NCI-H2196 treated with DMSO at 0.1 percent for 48 hours (cell line): ENCODE measurements at regions not wholly inside any gene's neighbourhood (a gene's known extent, or its start where the extent isn't known, plus 50 kb on each side); places are given as distances from the start of the nearest gene placed in this dataset.
"Not testable (repeated sequence)": the region's sequence is repeated elsewhere in the genome, so short reads cannot be mapped to it uniquely, and the experiment has no call there.

Source experiments
- DNase-seq: peaks from one replicate; lab custom pipeline; 2025; ENCODE audit not compliant: unreplicated experiment; lab: John Stamatoyannopoulos, UW

DNA sequence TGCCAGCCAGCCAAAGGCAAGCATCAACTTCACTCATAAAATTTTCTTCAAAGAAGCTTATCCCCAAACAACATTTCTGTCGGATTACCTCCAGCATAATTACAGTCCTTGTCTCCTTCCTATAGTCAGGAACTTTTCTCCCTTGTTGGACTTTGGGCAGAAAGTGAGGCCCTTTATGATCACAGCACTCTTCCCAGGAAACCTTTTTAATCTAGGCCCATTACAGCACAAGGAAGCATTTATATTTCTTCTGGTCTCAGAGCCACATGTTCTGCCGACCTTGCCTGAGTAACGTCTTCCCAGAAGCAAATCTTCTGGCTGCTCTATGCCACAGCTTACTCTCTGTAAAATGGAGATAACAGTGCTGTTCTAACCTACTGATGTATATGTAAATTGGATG, 437.2 kb upstream of the SLC35B3 start:
- DNase-seq: no peak

GRCh38 chr6:8865451-8865850, 430.1 kb upstream of the SLC35B3 start:
- no peak for DNase-seq

DNA sequence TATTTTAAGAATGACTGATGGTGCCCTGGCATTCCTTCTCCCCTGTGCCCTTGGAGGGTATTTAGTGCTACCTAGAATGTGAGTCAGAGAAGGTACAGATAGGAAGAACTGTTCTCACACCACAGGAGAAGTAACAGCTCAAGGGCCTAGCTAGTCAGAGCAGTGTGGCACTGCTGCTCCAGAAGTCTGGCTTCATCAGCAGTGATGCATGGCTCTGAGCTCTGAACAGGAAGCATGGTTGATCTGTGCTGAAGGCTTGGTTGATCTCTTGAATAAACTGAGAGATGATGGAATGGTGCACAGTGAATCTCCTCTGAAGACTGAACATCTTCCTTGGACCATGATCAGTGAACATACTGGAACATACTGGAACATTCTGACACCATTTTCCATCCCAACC, 425.3 kb upstream of the SLC35B3 start:
- DNase-seq: no peak

DNA sequence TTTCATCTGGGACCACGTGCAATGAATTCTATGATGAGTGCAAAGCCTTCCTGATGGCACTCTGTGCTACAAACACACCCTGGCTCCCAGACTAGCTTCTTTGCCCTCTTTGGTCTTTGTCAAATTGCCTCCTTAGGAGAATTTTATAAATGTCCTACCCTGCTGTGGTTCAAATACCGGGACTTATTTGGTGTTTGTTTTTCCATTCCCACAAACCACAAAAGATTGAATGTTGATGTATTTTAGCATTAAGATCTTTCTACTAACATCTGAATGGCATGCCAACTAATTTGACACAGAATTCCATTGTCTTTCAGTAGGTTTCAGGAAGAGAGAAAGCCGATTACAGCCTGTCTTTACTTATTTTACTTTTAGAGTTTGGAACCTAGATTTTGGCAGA, 424.2 kb upstream of the SLC35B3 start:
- DNase-seq: no peak

GRCh38 chr6:8858854-8859331, 423.5 kb upstream of the SLC35B3 start:
- no peak for DNase-seq

DNA sequence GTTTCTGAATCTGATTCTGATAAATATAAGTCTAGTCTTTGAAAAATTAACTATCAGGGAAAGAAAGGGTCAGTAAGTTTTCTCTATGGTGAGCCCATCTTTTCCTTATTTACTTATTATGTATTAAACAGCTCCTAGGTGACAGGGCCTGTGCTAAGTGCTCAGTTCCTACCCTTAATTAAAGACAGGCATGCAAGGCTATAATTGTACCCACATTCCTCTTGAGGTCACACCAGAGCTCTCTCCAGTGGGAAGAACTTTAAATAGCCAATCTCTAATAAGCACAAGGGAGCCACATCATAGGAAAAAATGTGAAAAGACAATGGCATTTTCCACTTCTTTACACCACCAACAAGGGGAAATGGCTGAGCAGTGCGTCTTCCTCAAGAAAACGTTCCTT, 421.8 kb upstream of the SLC35B3 start:
- no peak for DNase-seq

DNA sequence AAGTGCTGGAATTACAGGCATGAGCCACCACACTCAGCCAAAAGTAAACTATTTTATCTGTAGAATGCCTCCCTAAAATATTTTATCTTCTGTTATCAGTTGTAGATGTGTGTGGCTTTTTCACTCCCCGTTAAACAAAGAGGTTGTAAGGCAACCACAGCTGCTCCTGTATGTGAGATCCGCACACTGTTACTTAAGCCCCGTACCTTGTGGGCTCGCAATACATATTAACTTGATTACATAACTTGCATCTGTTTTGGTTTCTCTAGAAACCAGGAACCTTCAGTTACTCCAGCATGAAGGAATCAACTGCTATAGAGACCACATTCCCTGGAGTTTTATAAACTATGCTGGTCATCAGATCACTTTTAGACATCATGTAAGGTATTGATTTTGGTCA, 420.1 kb upstream of the SLC35B3 start:
- no peak for DNase-seq

- DNase-seq: no peak
These were observed 417.0 kb upstream of the SLC35B3 start for GRCh38 chr6:8852332-8852731.

- DNase-seq: not testable (repeated sequence)
These were observed 411.3 kb upstream of the SLC35B3 start for GRCh38 chr6:8846680-8847079.

- DNase-seq: no peak
These were observed 410.3 kb upstream of the SLC35B3 start for GRCh38 chr6:8845690-8846089.

GRCh38 chr6:8844968-8845367, 409.6 kb upstream of the SLC35B3 start:
- DNase-seq: no peak

- no peak for DNase-seq
These were observed 404.3 kb upstream of the SLC35B3 start for GRCh38 chr6:8839626-8840025.

- no peak for DNase-seq
These were observed 402.0 kb upstream of the SLC35B3 start for GRCh38 chr6:8837343-8837742.

- DNase-seq: not testable (repeated sequence)
These were observed 397.4 kb upstream of the SLC35B3 start for GRCh38 chr6:8832695-8833094.

DNA sequence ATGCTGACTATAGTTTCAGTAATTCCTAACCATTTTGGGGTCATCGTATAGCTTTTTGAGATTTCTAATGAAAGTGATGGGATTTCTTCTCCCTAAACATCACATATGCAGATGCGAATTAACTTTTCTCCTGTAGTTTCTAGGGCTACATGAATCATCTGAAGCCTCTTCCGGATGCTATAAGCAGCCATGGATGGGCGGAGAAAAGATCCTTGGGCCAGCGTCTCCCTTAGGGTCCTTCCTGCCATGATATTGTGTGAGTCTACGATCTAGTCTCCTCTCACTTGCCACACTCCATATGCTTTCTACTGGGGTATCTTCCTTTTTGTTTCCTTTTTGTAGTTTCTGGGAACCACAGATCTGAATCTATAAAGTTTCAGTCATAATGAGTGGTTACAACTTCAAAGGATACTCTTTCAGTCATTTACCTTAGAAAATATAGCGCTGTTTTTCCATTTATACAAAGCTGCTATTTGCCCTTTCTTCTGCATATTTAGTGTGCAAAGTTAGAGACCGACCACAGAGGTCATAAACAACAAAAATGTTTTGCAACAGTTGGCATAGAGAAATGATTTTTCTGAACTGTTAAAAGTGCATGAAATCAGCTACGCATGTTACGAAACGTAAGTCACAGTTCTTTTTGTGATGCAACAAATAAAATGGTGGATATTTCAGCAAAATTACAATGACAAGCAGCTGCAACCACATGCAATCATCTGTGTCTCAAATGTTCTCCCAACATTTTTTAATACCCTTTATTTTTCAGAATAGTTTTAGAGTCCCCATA, 396.2 kb upstream of the SLC35B3 start:
- no peak for DNase-seq

GRCh38 chr6:8830794-8831193, 395.4 kb upstream of the SLC35B3 start:
- DNase-seq: no peak

DNA sequence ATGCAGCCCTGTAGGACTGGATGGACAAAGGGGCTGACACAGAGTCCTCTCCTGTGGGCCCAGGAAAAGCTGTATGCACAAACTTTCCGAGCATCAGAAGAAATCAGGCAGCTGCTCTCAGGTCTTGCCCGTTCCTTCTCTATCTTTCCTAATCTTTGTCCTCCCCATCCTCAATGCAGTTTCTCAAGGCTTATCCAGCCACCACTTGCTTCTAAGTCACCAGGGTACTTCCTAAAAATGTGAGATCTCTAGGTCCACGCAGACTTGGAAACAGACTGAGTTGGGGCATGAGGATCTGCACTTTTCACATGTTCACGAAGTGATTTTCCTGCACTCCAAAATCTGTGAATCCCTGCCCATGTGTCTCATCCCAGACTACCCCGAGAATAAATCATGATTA, 394.5 kb upstream of the SLC35B3 start:
- DNase-seq: no peak

GRCh38 chr6:8829296-8829695, 394.0 kb upstream of the SLC35B3 start:
- DNase-seq: no peak

- DNase-seq: no peak
These were observed 393.0 kb upstream of the SLC35B3 start for GRCh38 chr6:8828376-8828775.

GRCh38 chr6:8825726-8826125, 390.4 kb upstream of the SLC35B3 start:
- DNase-seq: no peak

GRCh38 chr6:8821981-8822381, 386.6 kb upstream of the SLC35B3 start:
- DNase-seq: no peak

DNA sequence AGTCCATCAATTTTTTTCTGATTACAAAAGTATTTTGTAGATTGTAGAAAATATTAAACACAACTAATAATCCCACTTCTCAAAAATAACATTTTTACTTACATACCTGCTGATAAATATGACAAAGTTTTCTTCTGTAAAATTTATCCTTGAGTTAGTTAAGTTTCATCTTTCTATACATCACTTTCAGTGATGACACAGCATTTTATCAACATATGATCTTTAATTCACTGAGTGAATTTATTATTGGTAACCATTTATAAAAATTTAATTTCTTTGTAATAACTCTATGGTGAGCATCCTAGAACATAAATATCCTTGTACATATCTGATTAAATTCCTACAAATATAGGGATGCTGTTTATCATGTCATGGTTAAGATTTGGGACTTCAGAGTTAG, 385.0 kb upstream of the SLC35B3 start:
- DNase-seq: no peak

DNA sequence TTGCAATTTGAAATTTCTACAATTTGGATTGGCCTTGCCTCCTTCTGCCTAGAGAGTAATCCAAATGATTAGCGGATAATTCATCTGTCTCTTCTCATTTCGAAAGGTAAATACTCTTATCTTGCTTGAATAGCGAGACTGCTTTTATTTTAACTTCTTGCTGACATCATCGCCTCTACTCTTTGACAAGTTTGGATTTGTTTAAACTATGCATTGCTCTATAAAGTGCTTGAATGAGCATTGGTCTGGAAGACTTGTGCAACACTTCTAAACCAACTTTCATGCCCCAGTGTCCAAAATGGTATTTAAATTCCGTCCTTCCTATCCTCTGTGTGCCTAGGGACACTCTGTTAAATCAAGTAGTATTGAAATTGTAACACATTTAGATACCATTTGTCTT, 384.1 kb upstream of the SLC35B3 start:
- DNase-seq: no peak
